HG03565 (cell line): ENCODE measurements at regions not wholly inside any gene's neighbourhood (a gene's known extent, or its start where the extent isn't known, plus 50 kb on each side); places are given as distances from the start of the nearest gene placed in this dataset.

Experiments
- ATAC-seq: cut with Tn5 transposase; IDR thresholded peaks from one replicate; pipeline ENCODE4 v1.9.1; 2021; ENCODE audit warnings: mild to moderate bottlenecking, moderate library complexity; ENCODE audit not compliant: unreplicated experiment

GRCh38 chr16:86372193-86372592, 138.1 kb upstream of the FOXF1 start:
- ATAC-seq = no peak

- ATAC-seq = no peak
Observed at GRCh38 chr16:86373276-86373901, 136.9 kb upstream of the FOXF1 start.

- ATAC-seq = no peak
Observed at GRCh38 chr16:86374603-86375130, 135.7 kb upstream of the FOXF1 start.

GRCh38 chr16:86375364-86375763, 135.0 kb upstream of the FOXF1 start:
- no peak for ATAC-seq

GRCh38 chr16:86375851-86376250, 134.5 kb upstream of the FOXF1 start:
- ATAC-seq = no peak

- no peak for ATAC-seq
Observed at GRCh38 chr16:86376837-86377236, 133.5 kb upstream of the FOXF1 start.

GRCh38 chr16:86377251-86378022, 132.9 kb upstream of the FOXF1 start:
- no peak for ATAC-seq

GRCh38 chr16:86378128-86378527, 132.2 kb upstream of the FOXF1 start:
- ATAC-seq = no peak

- ATAC-seq = no peak
Observed at GRCh38 chr16:86378831-86379504, 131.4 kb upstream of the FOXF1 start.

GRCh38 chr16:86379505-86379846, 130.9 kb upstream of the FOXF1 start:
- no peak for ATAC-seq

- no peak for ATAC-seq
Observed at GRCh38 chr16:86380030-86380429, 130.3 kb upstream of the FOXF1 start.

GRCh38 chr16:86381491-86381890, 128.8 kb upstream of the FOXF1 start:
- ATAC-seq = no peak

- no peak for ATAC-seq
Observed at GRCh38 chr16:86382067-86382773, 128.1 kb upstream of the FOXF1 start.

GRCh38 chr16:86382774-86383407, 127.4 kb upstream of the FOXF1 start:
- ATAC-seq = no peak

- no peak for ATAC-seq
Observed at GRCh38 chr16:86383488-86384262, 126.7 kb upstream of the FOXF1 start.

GRCh38 chr16:86384263-86384649, 126.1 kb upstream of the FOXF1 start:
- no peak for ATAC-seq

- ATAC-seq = no peak
Observed at GRCh38 chr16:86384980-86385379, 125.3 kb upstream of the FOXF1 start.

GRCh38 chr16:86387468-86388440, 122.6 kb upstream of the FOXF1 start:
- no peak for ATAC-seq

- no peak for ATAC-seq
Observed at GRCh38 chr16:86388976-86389375, 121.4 kb upstream of the FOXF1 start.
